ENCODE measurements at regions not wholly inside any gene's neighbourhood (a gene's known extent, or its start where the extent isn't known, plus 50 kb on each side); places are given as distances from the start of the nearest gene placed in this dataset.

DNA sequence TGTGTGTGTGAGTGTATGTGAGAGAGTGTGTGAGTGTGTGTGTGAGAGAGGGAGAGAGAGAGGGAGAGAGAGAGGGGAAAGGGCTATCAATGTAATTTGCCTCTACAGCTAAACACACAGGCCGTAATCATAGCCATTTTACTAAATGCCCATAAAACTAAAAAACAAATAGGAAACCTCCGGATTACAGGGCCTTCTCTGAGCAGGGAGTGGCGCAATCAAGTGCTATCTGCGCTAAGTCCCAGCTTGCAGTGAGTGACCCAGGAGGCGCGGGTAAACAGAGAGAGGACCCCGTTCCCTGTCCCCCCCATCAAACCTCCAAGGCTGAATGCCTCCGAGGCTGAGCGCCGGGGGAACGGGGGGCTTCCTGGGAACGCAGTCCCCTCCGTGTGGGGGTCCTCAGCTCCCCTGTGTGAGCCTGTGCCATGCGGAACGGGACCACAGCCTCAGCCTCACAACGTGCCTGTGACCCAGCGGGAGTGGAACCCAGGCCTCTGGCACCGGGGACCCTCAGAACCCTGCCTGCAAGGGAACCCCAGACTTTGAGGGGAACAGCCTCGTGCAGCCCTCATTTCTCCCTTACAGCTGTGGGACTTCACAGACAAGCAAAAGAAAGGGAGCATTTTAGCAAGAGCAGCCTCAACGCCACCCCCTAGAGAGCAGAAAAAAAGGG is 54.7 kb upstream of the ID2 start:
- DNase-seq (ENCODE audit: low spot score): no peak

DNA sequence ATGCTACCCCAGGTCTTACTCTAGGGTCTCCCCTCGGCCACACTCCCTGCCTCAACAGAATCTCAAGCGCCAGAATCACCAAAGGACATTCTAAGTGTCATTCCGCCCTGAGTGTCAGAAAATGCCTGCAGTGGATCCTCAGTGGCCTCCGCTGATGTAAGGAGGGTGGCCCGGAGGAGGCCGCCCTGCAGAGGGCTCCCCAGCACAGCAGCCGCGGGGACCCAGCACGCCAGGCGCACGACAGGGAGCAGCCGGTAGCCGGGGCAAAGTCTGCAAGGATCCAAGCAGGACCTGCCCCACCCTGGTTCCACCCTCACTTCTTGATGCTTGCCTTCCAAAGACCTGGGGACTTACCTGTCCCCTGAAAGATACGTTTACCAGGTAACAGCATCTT is 54.2 kb upstream of the ID2 start:
- no peak for DNase-seq (ENCODE audit: low spot score)

DNA sequence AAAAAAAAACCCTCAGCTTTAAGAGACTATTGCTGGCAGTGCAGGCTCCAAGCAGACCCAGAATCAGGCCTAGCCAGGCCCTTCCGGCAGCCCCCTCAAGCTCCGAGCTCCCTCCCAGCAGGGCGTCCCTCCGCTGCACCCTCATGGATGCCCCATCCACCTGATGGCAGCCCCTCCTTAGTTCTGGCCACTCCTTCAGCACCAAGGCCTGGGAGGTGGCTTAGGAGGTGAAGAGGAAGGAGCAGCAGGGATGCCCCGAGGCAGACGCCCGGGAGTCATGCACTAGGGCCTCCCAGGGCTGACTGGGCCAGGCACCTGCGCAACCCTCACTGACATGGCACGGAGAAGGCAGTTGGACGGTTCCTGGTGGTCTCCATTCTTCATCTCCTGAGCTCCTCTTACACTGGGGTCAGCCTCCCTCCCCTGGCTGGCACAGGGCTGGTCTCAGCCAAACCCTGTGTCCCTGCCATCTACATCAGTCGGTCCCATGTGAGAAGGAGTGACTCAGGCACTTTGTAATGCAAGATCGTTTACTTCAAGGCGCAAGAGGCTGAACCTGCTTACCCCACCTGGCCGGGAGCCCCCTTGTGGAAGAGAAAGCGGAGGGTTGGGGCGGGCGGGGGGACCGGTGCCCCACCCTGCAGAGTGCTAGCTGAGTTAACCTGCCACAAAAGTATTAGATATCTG is 53.5 kb upstream of the ID2 start:
- no peak for DNase-seq (ENCODE audit: low spot score)

DNA sequence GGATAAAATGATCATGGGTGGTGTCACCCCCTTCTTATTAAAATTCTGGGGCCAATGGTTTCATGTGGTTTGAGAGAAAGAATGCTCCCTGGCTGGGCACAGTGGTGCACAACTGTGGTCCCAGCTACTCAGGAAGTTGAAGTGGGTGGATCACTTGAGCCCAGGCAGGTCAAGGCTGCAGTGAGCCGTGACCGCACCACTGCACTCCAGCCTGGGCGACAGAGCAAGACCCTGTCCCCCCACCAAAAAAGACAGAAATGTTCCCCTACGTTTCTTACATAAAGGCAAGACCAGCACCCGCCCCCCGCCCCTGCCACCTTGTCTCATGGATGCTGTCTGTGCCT is 53.0 kb upstream of the ID2 start:
- DNase-seq (ENCODE audit: low spot score): no peak

DNA sequence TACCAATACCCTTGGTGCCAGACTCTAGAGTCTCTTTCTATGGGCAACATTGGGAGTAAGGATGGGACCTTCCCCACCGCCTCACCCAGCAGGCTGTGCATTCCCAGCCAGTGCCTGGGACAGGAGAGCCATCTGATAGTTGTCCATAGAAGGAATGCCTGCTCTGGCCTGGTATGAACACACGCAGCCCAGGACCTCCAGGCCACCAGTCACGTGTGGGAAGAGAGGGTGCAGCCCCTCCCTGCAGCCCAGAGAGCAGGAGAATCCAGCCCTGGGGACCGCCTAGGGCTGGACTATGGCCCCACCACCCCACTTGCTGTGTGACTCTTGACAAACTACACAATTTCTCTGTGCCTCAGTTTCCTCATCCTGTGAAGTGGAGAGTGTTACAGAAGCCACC is 52.5 kb upstream of the ID2 start:
- DNase-seq (ENCODE audit: low spot score): no peak

DNA sequence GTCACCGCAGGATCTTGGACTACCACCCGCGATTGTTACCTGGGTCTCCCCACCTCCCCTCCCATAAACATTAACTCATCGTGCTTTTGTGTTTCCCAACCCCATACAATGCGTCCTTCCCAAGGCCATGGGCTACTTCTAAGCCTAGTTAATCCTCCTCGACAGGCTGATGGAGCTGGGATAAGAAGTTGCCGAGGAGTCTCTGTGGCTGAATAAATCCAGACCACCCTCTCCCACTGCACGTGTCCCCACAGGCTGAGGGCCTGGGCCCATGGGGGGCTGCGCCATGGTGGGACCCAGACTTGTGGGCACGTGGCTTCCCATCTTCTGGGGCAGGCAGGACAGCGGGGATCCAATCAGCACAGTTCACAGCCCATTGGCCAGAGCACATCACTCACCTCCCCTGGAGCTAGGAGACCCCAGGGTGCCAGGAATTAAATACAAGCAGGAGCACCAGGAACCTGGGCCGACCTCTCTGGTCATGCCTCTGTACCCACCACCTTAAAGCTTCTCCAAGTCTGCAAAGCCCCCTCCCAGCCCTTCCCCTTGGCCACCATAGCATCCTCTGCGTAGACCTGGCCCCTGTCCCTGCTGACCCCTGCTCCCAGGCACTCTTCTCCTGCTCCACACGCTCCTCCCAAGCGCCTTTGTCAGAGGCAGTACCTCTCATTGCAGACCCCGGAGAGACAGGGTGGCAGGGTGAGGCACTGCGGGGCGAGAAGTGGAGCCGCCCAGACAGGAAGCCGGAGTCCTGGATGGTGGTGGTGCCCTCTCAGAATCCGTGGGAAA is 51.0 kb upstream of the ID2 start:
- no peak for DNase-seq (ENCODE audit: low spot score)

DNA sequence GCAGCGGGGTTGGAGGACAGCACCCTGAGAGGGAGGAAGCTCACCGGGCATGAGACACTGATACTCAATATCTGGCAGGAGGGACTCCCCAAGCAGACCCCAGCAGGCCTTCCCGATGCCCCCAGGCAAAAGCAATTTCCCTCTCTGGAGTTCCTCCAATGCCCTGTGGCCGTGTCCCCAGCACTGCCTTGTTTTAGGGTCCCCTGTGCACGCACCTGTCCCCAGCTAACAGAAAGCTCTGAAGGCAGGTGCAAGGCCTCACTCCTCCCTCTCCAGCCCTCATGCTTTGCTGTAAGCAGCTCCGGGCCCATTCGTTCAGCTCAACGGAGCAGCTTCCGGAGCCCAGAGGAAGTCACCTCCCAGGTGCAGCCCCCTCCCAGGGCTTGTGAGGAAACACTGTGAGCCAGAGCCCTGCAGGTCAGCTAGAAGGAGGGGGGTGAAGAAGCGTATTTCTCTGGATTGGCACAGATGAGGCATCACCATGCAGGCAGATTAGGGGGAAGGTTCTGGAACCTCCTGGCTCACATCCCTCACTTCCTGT is 50.3 kb upstream of the ID2 start:
- DNase-seq (ENCODE audit: low spot score): no peak
